HepG2 (cell line): ENCODE measurements at regions not wholly inside any gene's neighbourhood (a gene's known extent, or its start where the extent isn't known, plus 50 kb on each side); places are given as distances from the start of the nearest gene placed in this dataset.

Experiments
- ATAC-seq: fragments of 200-7000 bp; cut with Tn5 transposase; 3 replicates; pipeline ENCODE4 v1.9.1; 2020; ENCODE audit warnings: mild to moderate bottlenecking, moderate library complexity
- BruUV-seq: library from RNA; stranded (reverse); fragments of 400-500 nt; replicated peaks from 2 replicates; lab custom pipeline; 2021; lab: Mats Ljungman, UMichigan
- CTCF ChIA-PET: fragments of 300-600 bp; formaldehyde crosslinking; extraction: SDS; loops from one replicate; lab custom pipeline; 2021; ENCODE audit warnings: low total read pairs, inconsistent platforms, low intra/inter-chr PET ratio; lab: Yijun Ruan, JAX
- POLR2A ChIA-PET: fragments of 350-600 bp; sonication (Branson Sonifier 250); formaldehyde crosslinking; loops from one replicate; lab custom pipeline; 2020; ENCODE audit warnings: antibody characterized with exemption, inconsistent platforms; lab: Yijun Ruan, JAX
- DNase-seq: peaks from one replicate; pipeline ENCODE4 v3.0.0-alpha.2; 2015; ENCODE audit warnings: low spot score
- FAIRE-seq: peaks from 3 replicates; lab custom pipeline; 2011; peaks lifted over from hg19 to GRCh38; lab: Jason Lieb, UNC
- H2AFZ ChIP-seq: one replicate; pipeline ENCODE4 v1.6.1; 2011; ENCODE audit warnings: low read length, inconsistent platforms
- H3K27ac ChIP-seq: fragments of 300-600 bp; 3 replicates; pipeline ENCODE4 v1.8.0; 2011; ENCODE audit warnings: mixed run types, mild to moderate bottlenecking, mixed read lengths, low read length, inconsistent platforms; ENCODE audit not compliant: insufficient read depth; ENCODE audit errors: extremely low read length
- H3K27me3 ChIP-seq, 2 experiments: fragments of 200-600 bp in 1 of 2; 2 replicates in 1 of 2; 3 replicates in 1 of 2; pipeline versions ENCODE4 v1.6.0 to v1.8.0; 2011; ENCODE audit warnings: low read length in 2 of 2, mild to moderate bottlenecking in 2 of 2, moderate library complexity in 2 of 2, inconsistent platforms in 1 of 2; ENCODE audit not compliant: insufficient read depth in 2 of 2, control insufficient read depth in 1 of 2
- H3K36me3 ChIP-seq, 2 experiments: fragments of 200-600 bp in 1 of 2; replicated peaks in 1 of 2; 2 replicates in 1 of 2; 3 replicates in 1 of 2; pipeline versions ENCODE4 v1.5.1 to v1.8.0; 2011; ENCODE audit warnings: low read length in 2 of 2, inconsistent platforms in 1 of 2; ENCODE audit not compliant: insufficient read depth in 2 of 2, control insufficient read depth in 1 of 2
- H3K4me1 ChIP-seq: 2 replicates; pipeline ENCODE4 v1.5.1; 2012; ENCODE audit warnings: low read length, inconsistent platforms; ENCODE audit not compliant: insufficient read depth
- H3K4me2 ChIP-seq: 2 replicates; pipeline ENCODE4 v1.6.0; 2011; ENCODE audit warnings: low read depth, low read length, inconsistent platforms
- H3K4me3 ChIP-seq, 3 experiments: fragments of 200-600 bp in 1 of 3; sonication (generic), shearing (Covaris generic) in 1 of 3; replicated peaks in 1 of 3; 2 replicates each; pipeline ENCODE4 v1.5.1; 2011 to 2016; ENCODE audit warnings: low read length in 3 of 3, inconsistent platforms in 2 of 3, low read depth in 2 of 3, mild to moderate bottlenecking in 2 of 3, control low read depth in 1 of 3, mixed read lengths in 1 of 3; ENCODE audit not compliant: insufficient read depth in 1 of 3
- H3K79me2 ChIP-seq: one replicate; pipeline ENCODE4 v1.6.1; 2011; ENCODE audit warnings: low read length, inconsistent platforms; ENCODE audit not compliant: insufficient read depth
- H3K9ac ChIP-seq: 2 replicates; pipeline ENCODE4 v1.6.0; 2011; ENCODE audit warnings: mild to moderate bottlenecking, low read depth, low read length, inconsistent platforms; ENCODE audit not compliant: insufficient read depth
- H3K9me3 ChIP-seq: 2 replicates; pipeline ENCODE4 v1.5.1; 2012; ENCODE audit warnings: mild to moderate bottlenecking, low read length
- H4K20me1 ChIP-seq: 2 replicates; pipeline ENCODE4 v1.6.0; 2011; ENCODE audit warnings: inconsistent platforms, mild to moderate bottlenecking, low read length, moderate library complexity; ENCODE audit not compliant: insufficient read depth
- HIVEP1 ChIP-seq: sonication (generic); formaldehyde crosslinking; IDR thresholded peaks from 2 replicates; pipeline ENCODE4 v1.4.0; 2020; ENCODE audit warnings: mild to moderate bottlenecking, missing genetic modification reagents
- HOXA9 ChIP-seq: sonication (generic); formaldehyde crosslinking; IDR thresholded peaks from 2 replicates; pipeline ENCODE4 v1.8.1; 2022; ENCODE audit warnings: missing genetic modification reagents, mild to moderate bottlenecking, moderate library complexity, borderline replicate concordance
- MAFF ChIP-seq: IDR thresholded peaks from 2 replicates; pipeline ENCODE4 v1.6.1; 2011; ENCODE audit warnings: low read depth, low read length, improper control_type of control experiment
- NFKBIZ ChIP-seq: IDR thresholded peaks from 2 replicates; pipeline ENCODE4 v1.6.1; 2018; ENCODE audit warnings: missing genetic modification reagents, missing compliant biosample characterization
- NR3C1 ChIP-seq: sonication (generic); formaldehyde crosslinking; IDR thresholded peaks from 2 replicates; pipeline ENCODE4 v1.4.0; 2020; ENCODE audit warnings: missing genetic modification reagents
- POLR2G ChIP-seq: fragments of 200-400 bp; formaldehyde crosslinking; IDR thresholded peaks from 2 replicates; pipeline ENCODE4 v1.6.1; 2018; ENCODE audit warnings: mild to moderate bottlenecking, low read depth, low read length, moderate library complexity
- PRPF4 ChIP-seq: fragments of 200-400 bp; formaldehyde crosslinking; IDR thresholded peaks from 2 replicates; pipeline ENCODE4 v1.6.1; 2016; ENCODE audit warnings: low read length, low read depth; ENCODE audit not compliant: poor library complexity, severe bottlenecking
- SIX4 ChIP-seq: sonication (generic); formaldehyde crosslinking; IDR thresholded peaks from 2 replicates; pipeline ENCODE4 v1.4.0; 2020; ENCODE audit warnings: missing genetic modification reagents
- TRIM24 ChIP-seq: sonication (generic); formaldehyde crosslinking; IDR thresholded peaks from 2 replicates; pipeline ENCODE4 v1.8.0; 2022; ENCODE audit warnings: mild to moderate bottlenecking, missing genetic modification reagents
- ZNF33B ChIP-seq: sonication (generic); formaldehyde crosslinking; IDR thresholded peaks from 2 replicates; pipeline ENCODE4 v1.5.1; 2020; ENCODE audit warnings: mild to moderate bottlenecking, missing genetic modification reagents
- ZNF703 ChIP-seq: sonication (generic); formaldehyde crosslinking; IDR thresholded peaks from 2 replicates; pipeline ENCODE4 v1.5.1; 2020; ENCODE audit warnings: missing genetic modification reagents, mild to moderate bottlenecking, moderate library complexity, borderline replicate concordance
- in situ Hi-C: cut with HindIII; loops from 2 replicates; pipeline ENCODE4 v1.10.0; 2017; ENCODE audit warnings: low pct_unique_long_range_greater_than_20kb; ENCODE audit not compliant: extremely low pct_ligation_motif_present
- intact Hi-C: fragments of 100-400 bp; cut with micrococcal nuclease; formaldehyde crosslinking; loops from one replicate; pipeline ENCODE4 v1.10.0; 2022; ENCODE audit not compliant: unreplicated experiment
- TF ChIP-seq, protein P1 (sequence below): IDR thresholded peaks from 2 replicates; pipeline ENCODE4 v1.6.1; 2012; ENCODE audit warnings: inconsistent platforms
- TF ChIP-seq, protein P2 (sequence below): sonication (generic); formaldehyde crosslinking; IDR thresholded peaks from 2 replicates; pipeline ENCODE4 v1.8.0; 2022; ENCODE audit warnings: missing genetic modification reagents, low read depth, mild to moderate bottlenecking, borderline replicate concordance
- TF ChIP-seq, protein P3 (sequence below): sonication (generic); formaldehyde crosslinking; IDR thresholded peaks from 2 replicates; pipeline ENCODE4 v1.4.0; 2020; ENCODE audit warnings: missing genetic modification reagents
- TF ChIP-seq, protein P4 (sequence below): IDR thresholded peaks from 2 replicates; pipeline ENCODE4 v1.6.1; 2012; ENCODE audit warnings: low read length, improper control_type of control experiment
- TF ChIP-seq, protein P5 (sequence below): sonication (generic); formaldehyde crosslinking; IDR thresholded peaks from 2 replicates; pipeline ENCODE4 v1.4.0; 2020; ENCODE audit warnings: mild to moderate bottlenecking, missing genetic modification reagents
- TF ChIP-seq, protein P6 (sequence below): sonication (generic); formaldehyde crosslinking; IDR thresholded peaks from 2 replicates; pipeline ENCODE4 v1.5.0; 2020; ENCODE audit warnings: missing genetic modification reagents

DNA sequence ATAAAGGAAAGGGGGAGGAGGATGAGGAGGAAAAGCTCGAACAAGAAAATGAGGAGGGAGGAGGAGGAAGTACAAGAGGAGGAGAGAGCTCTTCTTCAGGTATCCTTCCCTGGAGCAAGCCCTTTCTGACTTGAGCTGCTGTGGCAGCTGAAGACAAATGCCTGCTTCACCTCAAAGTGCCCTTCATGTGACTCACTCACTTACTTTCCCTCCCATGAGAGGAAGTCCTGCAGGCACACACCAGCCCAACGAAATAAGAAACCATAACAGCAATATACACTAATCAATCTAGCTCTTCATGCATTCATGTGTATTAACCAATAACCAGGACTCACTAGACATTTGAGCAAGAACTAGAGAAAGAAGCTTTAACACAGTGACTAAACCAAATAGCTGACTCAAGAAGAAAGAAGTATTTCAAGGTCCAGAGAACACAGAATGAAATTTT is 251.9 kb downstream of the IGSF11 start (continued):
- no peak for TF ChIP-seq ZNF703 (CRISPR knock-in tag)
- no peak for TF ChIP-seq TRIM24 (CRISPR knock-in tag)
- TF ChIP-seq, protein P1, sequence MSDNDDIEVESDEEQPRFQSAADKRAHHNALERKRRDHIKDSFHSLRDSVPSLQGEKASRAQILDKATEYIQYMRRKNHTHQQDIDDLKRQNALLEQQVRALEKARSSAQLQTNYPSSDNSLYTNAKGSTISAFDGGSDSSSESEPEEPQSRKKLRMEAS = no peak
- TF ChIP-seq, protein P2, sequence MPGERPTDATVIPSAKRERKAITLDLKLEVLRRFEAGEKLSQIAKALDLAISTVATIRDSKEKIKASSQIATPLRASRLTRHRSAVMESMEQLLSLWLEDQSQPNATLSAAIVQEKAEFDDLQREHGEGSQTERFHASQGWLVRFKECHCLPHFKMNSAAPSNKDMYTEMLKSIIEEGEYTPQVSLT (CRISPR knock-in tag) = no peak
- no peak for TF ChIP-seq HIVEP1 (CRISPR knock-in tag)
- no peak for TF ChIP-seq POLR2G
- TF ChIP-seq, protein P3, sequence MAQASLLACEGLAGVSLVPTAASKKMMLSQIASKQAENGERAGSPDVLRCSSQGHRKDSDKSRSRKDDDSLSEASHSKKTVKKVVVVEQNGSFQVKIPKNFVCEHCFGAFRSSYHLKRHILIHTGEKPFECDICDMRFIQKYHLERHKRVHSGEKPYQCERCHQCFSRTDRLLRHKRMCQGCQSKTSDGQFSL (CRISPR knock-in tag) = no peak
- TF ChIP-seq, protein P4, sequence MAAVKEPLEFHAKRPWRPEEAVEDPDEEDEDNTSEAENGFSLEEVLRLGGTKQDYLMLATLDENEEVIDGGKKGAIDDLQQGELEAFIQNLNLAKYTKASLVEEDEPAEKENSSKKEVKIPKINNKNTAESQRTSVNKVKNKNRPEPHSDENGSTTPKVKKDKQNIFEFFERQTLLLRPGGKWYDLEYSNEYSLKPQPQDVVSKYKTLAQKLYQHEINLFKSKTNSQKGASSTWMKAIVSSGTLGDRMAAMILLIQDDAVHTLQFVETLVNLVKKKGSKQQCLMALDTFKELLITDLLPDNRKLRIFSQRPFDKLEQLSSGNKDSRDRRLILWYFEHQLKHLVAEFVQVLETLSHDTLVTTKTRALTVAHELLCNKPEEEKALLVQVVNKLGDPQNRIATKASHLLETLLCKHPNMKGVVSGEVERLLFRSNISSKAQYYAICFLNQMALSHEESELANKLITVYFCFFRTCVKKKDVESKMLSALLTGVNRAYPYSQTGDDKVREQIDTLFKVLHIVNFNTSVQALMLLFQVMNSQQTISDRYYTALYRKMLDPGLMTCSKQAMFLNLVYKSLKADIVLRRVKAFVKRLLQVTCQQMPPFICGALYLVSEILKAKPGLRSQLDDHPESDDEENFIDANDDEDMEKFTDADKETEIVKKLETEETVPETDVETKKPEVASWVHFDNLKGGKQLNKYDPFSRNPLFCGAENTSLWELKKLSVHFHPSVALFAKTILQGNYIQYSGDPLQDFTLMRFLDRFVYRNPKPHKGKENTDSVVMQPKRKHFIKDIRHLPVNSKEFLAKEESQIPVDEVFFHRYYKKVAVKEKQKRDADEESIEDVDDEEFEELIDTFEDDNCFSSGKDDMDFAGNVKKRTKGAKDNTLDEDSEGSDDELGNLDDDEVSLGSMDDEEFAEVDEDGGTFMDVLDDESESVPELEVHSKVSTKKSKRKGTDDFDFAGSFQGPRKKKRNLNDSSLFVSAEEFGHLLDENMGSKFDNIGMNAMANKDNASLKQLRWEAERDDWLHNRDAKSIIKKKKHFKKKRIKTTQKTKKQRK = no peak
- TF ChIP-seq PRPF4 = no peak

DNA sequence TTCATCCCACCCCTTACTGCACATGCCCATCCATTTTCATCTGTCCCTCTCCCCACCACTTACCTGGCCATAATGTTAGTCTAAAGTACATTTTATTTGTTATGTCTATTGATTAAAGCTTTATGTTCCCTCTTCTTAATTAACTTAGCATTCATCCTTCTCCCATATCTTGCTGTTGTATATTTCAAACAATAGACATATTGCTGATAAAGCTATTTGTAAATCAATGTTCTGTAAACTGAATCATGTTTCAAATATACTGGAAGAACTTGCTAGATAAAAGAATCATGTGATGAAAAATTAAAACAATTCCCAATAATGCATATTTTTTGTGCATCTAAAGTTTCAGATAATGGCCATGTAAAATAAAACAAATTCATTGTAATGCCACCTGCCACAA is 249.2 kb downstream of the IGSF11 start:
- no peak overlapping the region for H3K27ac ChIP-seq
- no peaks in the 10 kb centered on the region for H3K79me2 ChIP-seq
- ATAC-seq = no peak
- no peak overlapping the region for H3K4me3 ChIP-seq
- no peaks in the 10 kb centered on the region for H3K9me3 ChIP-seq
- H3K4me2 ChIP-seq = no peak overlapping the region
- H3K9ac ChIP-seq = no peak overlapping the region
- POLR2A ChIA-PET = no interaction called here
- no peaks in the 10 kb centered on the region for H3K36me3 ChIP-seq
- no peak overlapping the region for H2AFZ ChIP-seq
- no peaks in the 10 kb centered on the region for H3K4me1 ChIP-seq
- H4K20me1 ChIP-seq = no peaks in the 10 kb centered on the region
- no peak for FAIRE-seq
- no peak for DNase-seq
- CTCF ChIA-PET = no interaction called here
- H3K27me3 ChIP-seq = no peaks in the 10 kb centered on the region
- in situ Hi-C loops = no loop called here
- intact Hi-C loops = no loop called here
- BruUV-seq = no TSS peak
- TF ChIP-seq NR3C1 (CRISPR knock-in tag) (no peak), HOXA9 (CRISPR knock-in tag) (no peak), SIX4 (CRISPR knock-in tag) (no peak), MAFF (peak; percentile 38; the same call in 1 of the 2 replicates), NFKBIZ (CRISPR knock-in tag) (no peak), ZNF33B (CRISPR knock-in tag) (no peak)
- TF ChIP-seq, protein P5, sequence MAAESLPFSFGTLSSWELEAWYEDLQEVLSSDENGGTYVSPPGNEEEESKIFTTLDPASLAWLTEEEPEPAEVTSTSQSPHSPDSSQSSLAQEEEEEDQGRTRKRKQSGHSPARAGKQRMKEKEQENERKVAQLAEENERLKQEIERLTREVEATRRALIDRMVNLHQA (CRISPR knock-in tag) = no peak
- TF ChIP-seq, protein P6, sequence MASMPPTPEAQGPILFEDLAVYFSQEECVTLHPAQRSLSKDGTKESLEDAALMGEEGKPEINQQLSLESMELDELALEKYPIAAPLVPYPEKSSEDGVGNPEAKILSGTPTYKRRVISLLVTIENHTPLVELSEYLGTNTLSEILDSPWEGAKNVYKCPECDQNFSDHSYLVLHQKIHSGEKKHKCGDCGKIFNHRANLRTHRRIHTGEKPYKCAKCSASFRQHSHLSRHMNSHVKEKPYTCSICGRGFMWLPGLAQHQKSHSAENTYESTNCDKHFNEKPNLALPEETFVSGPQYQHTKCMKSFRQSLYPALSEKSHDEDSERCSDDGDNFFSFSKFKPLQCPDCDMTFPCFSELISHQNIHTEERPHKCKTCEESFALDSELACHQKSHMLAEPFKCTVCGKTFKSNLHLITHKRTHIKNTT (CRISPR knock-in tag) = no peak
